ENCODE measurements at regions not wholly inside any gene's neighbourhood (a gene's known extent, or its start where the extent isn't known, plus 50 kb on each side); places are given as distances from the start of the nearest gene placed in this dataset.
"Not testable (repeated sequence)": the region's sequence is repeated elsewhere in the genome, so short reads cannot be mapped to it uniquely, and the experiment has no call there.

GRCh38 chr10:78579576-78579975 is 489.2 kb upstream of the ZMIZ1 start:
- no peak for DNase-seq

- peak; percentile 59 for DNase-seq
Measured at GRCh38 chr10:78579995-78580394, 488.8 kb upstream of the ZMIZ1 start.

DNA sequence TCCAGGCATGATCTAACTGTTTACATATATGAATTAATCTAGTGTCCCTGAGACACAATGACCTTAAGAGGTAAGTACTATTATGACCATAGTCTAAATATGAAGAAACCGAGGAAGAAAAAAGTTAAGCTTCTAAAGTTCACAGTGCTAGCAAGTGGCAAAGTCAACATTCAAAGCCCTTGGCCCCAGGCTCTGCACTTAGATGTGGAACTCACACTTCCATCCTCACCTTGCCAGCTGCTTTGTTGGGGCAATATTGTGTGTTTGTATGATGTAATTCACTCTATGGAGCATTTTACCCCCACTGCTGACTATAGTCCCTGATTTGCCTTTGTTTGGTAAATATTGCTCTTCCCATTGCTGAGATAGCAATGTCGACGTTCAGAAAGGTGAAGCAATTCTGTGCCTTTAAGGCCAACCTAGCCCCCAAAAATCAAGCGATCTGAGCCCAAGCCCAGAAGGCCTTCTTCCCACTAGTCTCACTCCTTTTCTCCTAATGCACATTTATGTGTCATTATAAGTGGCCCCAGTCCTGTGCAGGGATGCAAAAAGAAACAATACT is 487.6 kb upstream of the ZMIZ1 start:
- no peak for DNase-seq

DNA sequence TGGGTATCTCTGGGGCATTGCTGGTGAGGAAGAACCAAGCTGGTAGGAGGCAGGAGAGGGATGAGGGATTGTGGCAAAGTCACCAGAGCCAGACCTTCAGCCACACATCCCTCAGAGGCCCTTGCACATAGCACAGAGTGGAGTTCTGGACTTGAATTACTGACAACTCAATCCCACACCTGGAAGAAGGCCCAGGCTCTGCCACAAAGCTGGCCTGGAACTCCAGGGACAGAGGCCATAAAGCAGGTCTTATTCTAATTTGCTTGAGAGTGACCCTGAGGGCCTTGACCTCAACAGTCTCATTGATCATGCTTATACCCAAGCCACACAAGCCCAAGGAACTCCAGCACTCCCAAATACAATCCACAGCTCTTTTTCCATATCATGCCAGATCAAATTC is 486.2 kb upstream of the ZMIZ1 start:
- DNase-seq, result no peak

DNA sequence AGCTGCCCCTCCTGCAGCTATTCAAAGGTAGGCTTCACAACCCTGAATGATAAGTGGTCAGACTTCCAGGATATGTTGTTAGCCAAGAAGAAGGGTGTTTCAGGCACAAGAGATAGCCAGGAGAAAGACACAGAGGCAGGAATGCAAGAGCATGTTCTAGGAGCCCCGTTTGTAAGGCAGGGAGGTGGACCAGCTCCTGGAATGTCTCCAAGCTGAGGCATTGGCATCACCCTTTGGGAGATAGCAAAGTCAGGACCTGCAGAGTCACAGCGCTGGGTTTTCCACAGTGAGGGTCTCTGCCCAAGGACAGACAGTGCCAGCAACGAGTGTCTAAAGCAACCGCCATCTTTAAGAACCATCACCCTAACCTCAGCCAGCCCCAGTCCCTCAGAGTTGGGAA is 484.5 kb upstream of the ZMIZ1 start:
- DNase-seq, result no peak

DNA sequence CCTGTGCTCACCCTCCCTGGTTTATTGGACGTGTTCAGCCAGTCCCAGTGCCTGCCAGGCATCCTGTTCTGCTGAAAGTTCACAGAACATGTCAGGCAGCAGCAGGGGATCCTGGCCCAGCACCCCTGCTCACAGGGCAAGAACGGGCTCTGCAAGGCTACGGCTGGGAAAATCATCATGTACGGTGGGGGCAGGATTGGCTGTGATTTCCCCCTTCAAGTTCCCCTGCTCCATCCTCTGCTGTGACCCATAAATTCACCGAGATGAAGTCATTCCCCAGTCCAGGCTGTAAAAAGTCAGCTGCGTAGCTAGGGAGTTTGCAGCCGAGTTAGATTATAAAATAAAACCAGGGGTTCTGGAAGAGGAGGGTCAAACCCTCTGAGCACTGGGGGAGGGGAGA is 484.1 kb upstream of the ZMIZ1 start:
- DNase-seq, result no peak

DNA sequence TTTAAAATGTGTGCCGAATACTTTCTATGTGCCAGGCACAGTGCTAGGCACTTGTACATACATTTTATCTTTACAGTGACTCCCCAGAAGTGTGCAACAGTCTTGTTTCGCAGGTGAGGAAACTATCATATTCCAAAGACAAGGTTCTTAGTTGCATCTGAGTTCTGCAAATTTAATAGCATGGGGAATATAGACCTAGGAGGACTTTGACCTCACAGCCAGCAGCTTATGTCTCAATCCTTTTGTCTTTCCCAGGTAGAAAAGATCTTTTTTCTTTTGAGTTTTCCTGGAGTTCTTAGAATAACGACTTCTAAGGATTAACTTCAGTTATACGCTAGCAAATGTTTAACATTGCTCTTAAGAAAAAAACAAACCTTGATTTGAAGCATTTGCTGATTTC is 482.8 kb upstream of the ZMIZ1 start:
- no peak for DNase-seq

DNA sequence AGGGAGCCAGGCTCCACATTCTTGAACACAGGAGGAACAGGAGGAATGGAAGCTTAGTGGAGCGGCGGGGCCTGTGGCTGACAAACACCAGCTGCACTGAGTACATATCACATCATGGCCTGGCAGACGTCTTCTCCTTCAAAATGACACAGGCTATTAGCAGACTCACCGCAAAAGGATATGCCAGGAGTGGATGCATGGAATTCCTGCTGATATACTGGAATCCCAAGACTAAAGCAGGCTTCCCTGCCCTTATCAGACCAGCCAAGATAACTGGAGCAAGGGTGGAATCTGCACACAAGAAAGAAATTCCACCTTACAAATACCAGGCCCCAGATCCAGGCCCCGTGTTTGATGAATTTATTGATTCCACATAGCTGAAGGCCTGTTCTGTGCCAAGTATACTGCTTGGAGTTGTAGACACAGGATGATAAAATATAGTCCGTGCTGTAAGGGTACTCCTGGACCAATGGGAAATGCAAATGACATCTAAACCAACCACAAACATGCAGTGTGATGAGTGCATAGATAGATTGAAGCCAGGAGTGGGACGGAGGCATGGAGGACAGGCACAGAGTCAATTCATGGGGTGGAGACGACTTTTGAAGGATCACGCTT is 480.5 kb upstream of the ZMIZ1 start:
- no peak for DNase-seq

DNA sequence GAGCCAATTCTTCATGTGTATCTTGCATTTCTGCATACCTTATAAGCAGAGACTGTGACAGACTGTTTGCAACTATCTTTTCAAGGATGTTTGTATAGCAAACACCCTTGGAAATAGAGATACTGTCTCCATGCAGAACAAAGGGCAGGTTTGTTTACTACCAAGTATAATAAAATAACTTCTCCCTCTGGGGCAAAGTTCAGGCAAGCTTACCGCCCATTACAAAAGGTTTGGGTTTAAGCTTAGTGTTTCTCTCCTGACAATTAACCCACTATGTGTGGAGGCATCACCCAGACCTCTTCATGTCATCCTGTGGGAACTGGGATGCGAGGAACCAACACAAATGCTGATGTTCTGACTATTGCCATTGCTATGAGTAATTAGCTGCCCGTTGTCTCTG is 479.1 kb upstream of the ZMIZ1 start:
- no peak for DNase-seq

GRCh38 chr10:78591066-78591465 is 477.7 kb upstream of the ZMIZ1 start:
- no peak for DNase-seq

- no peak for DNase-seq
Measured at GRCh38 chr10:78594559-78595268, 474.1 kb upstream of the ZMIZ1 start.

GRCh38 chr10:78595269-78595619 is 473.5 kb upstream of the ZMIZ1 start:
- no peak for DNase-seq

DNA sequence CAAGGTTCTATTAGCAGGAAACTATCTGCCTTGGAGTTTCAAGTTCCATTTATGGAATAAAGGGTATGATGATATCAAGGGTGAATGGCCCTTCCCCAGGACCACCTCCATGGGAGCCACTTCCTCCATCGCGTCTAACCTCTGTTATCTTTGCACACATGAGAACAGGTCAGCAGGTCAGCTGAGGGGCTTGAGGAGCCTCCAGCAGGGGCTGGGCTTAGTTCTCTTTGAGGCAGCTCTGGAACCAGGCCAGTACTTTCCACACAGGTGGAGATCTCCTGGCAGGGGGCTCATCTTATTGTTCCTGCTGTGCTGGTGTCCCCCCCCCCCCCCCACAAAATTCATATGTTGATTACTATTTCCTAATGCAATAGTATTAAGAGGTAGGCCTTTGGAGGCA is 472.2 kb upstream of the ZMIZ1 start:
- DNase-seq, result no peak

DNA sequence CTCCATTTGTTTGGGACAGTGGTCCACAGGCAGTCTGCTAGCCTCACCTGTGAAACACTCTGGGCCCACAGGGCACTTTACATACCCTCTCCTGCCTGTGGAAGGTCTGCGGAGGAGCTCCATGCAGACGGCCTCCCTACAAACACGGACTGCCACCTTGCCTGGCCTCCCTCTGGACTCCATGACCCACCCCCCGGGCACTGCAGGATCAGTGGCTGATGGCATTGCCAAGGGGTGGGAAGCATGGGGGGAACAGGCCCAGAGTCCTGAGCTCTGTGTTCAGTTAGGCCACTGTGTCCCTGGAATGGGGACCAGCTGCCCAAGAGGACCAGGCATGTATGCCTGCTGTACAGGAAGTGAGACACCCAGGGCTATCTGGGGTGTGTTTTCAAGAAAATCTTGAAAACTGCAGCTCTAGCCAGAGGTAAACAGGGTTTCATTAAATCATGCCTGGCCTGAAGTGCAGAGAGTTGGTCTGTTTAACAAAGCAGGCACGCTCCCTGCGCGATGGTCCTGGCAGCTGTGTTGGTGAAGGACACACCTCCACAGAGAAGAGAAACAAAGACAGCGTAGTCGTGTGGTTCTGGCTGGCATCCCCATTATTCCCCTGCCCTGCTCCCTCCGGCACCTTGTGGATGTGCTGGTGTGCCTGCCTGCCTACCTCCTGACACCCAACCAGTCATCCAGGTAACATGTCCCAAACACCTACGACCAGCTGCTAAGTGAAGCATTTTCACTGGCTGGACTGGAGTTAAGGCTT is 470.8 kb upstream of the ZMIZ1 start:
- DNase-seq, result no peak

- no peak for DNase-seq
Measured at GRCh38 chr10:78599122-78599853, 469.5 kb upstream of the ZMIZ1 start.

DNA sequence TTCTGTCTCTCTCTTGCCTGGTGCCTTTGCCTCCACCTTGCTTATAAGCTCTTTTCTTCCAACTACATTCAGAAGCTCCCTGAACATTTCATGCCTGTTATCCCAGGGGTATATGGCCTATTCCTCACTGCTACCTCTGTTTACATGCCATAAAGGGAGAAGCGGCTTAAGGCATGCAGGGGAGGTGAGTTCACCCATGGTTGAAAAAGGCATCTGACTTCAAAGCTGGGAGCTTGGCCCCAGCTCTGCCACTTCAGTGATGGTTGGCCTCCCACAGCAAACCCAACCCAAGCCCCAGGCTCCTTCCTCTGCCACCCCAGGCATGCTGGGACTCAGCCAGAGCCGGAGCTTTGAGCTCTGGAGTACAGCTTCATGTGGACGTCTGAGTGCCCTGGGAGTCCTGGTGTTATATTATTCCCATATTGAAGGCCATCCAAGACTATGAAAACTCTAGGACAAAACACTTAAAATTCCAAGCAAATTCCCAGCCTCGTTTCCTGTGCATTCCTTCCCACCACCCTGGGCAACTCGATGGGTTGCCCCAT is 468.6 kb upstream of the ZMIZ1 start:
- no peak for DNase-seq

GRCh38 chr10:78600740-78601139 is 468.0 kb upstream of the ZMIZ1 start:
- no peak for DNase-seq

GRCh38 chr10:78602201-78602932 is 466.4 kb upstream of the ZMIZ1 start:
- no peak for DNase-seq

DNA sequence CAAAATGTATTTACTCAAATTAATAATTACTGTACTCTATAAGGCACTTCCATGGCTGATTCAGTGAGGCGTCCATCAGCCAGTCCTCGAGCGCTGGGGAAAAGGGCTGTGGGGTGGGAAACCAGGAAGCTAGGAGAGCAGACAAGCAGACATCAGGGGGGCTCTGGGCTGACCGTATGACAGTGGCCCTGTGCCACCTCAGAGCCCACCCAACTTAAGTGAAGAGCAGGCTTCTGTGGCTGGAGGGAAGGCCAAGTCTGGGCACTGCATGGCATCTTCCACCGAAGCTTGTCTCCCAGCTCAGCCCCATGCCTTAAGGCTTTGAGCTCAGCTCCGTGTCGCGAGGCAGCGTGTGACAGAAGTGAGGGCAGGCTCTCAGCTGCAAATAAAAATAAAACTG is 464.5 kb upstream of the ZMIZ1 start:
- no peak for DNase-seq

DNA sequence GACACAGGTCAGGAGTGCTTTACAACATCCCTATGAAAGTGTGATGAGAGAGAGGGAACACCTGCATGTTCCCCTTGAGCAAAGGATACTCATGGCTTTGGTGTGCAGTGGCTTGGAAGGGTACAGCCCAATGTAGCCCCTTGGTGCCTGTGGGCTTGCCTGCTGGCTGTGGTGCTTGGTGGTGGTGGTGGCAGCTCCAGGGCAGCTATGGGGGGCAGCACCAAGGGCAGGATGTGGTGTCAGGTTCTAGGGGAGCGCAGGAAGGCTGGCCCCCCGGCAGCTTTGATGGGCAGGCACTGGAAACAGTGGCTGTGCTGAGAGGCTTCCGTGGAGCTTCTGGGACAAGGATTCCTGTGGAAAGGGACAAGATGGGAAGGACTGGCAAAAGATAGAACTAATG is 464.0 kb upstream of the ZMIZ1 start:
- no peak for DNase-seq

DNA sequence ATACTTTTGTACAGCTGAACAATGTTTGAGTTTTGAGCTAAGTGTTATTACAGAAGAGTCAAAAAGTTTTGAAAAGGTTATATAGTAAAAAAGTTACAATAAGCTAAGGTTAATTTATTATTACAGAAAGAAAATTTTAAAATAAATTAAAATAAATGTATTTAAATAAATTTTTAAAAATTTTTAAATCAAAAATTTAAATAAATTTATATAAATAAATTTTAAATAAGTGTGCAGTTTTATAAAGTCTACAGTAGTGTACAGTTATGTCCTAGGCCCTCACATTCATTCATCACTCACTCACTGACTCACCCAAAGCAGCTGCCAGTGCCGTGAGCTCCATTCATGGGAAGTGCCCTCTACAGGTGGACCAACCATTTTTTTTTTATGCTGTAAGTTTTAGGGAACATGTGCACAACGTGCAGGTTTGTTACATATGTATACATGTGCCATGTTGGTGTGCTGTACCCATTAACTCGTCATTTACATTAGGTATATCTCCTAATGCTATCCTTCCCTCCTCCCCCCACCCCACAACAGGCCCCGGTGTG is 462.9 kb upstream of the ZMIZ1 start:
- no peak for DNase-seq

DNA sequence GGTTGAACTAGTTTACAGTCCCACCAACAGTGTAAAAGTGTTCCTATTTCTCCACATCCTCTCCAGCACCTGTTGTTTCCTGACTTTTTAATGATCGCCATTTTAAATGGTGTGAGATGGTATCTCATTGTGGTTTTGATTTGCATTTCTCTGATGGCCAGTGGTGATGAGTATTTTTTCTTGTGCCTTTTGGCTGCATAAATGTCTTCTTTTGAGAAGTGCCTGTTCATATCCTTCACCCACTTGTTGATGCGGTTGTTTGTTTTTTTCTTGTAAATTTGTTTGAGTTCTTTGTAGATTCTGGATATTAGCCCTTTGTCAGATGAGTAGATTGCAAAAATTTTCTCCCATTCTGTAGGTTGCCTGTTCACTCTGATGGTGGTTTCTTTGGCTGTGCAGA is 462.0 kb upstream of the ZMIZ1 start:
- DNase-seq, result not testable (repeated sequence)

All from NCI-H1105 (cell line).